Trophoblast cell (in vitro differentiated cells and primary cell): ENCODE measurements at regions not wholly inside any gene's neighbourhood (a gene's known extent, or its start where the extent isn't known, plus 50 kb on each side); places are given as distances from the start of the nearest gene placed in this dataset.

Experiments
- DNase-seq, 2 donors: peaks; one replicate each; pipeline ENCODE4 v3.0.0-alpha.2; 2016
- H2AFZ ChIP-seq: 2 replicates; pipeline ENCODE4 v1.6.1; 2013; ENCODE audit warnings: low read length, moderate library complexity, mild to moderate bottlenecking; ENCODE audit not compliant: insufficient read depth, poor library complexity
- H2AK5ac ChIP-seq: 2 replicates; pipeline ENCODE4 v1.6.1; 2013; ENCODE audit warnings: mild to moderate bottlenecking, low read length
- H2BK120ac ChIP-seq: 2 replicates; pipeline ENCODE4 v1.6.1; 2013; ENCODE audit warnings: low read length, mild to moderate bottlenecking, moderate library complexity; ENCODE audit not compliant: insufficient read depth, poor library complexity
- H2BK12ac ChIP-seq: 2 replicates; pipeline ENCODE4 v1.6.1; 2013; ENCODE audit warnings: mild to moderate bottlenecking, low read length, moderate library complexity
- H2BK5ac ChIP-seq: 2 replicates; pipeline ENCODE4 v1.6.1; 2013; ENCODE audit warnings: low read length, low read depth, moderate library complexity, mild to moderate bottlenecking; ENCODE audit not compliant: poor library complexity
- H3K14ac ChIP-seq: 2 replicates; pipeline ENCODE4 v1.6.1; 2013; ENCODE audit warnings: mild to moderate bottlenecking, low read length
- H3K18ac ChIP-seq: 2 replicates; pipeline ENCODE4 v1.6.1; 2013; ENCODE audit warnings: mild to moderate bottlenecking, low read length
- H3K23ac ChIP-seq: 2 replicates; pipeline ENCODE4 v1.6.1; 2013; ENCODE audit warnings: low read length
- H3K27ac ChIP-seq: 2 replicates; pipeline ENCODE4 v1.5.1; 2013; ENCODE audit warnings: low read depth, mild to moderate bottlenecking, inconsistent platforms, low read length, moderate library complexity
- H3K27me3 ChIP-seq: 2 replicates; pipeline ENCODE4 v1.6.1; 2013; ENCODE audit warnings: inconsistent platforms, mild to moderate bottlenecking, low read length, moderate library complexity; ENCODE audit not compliant: insufficient read depth
- H3K36me3 ChIP-seq, 2 experiments: 1 replicate in 1 of 2; 2 replicates in 1 of 2; pipeline ENCODE4 v1.6.1; 2013; ENCODE audit warnings: low read length in 2 of 2, mild to moderate bottlenecking in 2 of 2, moderate library complexity in 1 of 2; ENCODE audit not compliant: insufficient read depth in 2 of 2, control insufficient read depth in 1 of 2
- H3K4ac ChIP-seq: 2 replicates; pipeline ENCODE4 v1.6.1; 2013; ENCODE audit warnings: low read depth, mild to moderate bottlenecking, low read length, moderate library complexity
- H3K4me1 ChIP-seq, 2 experiments: 1 replicate in 1 of 2; 2 replicates in 1 of 2; pipeline ENCODE4 v1.6.1; 2013; ENCODE audit warnings: low read length in 2 of 2, mild to moderate bottlenecking in 2 of 2, moderate library complexity in 1 of 2; ENCODE audit not compliant: insufficient read depth in 2 of 2, control insufficient read depth in 1 of 2
- H3K4me2 ChIP-seq: 2 replicates; pipeline ENCODE4 v1.6.1; 2013; ENCODE audit warnings: inconsistent platforms, mild to moderate bottlenecking, low read length, moderate library complexity
- H3K4me3 ChIP-seq: 2 replicates; pipeline ENCODE4 v1.5.1; 2013; ENCODE audit warnings: mild to moderate bottlenecking, low read depth, low read length, inconsistent platforms
- H3K79me1 ChIP-seq: one replicate; pipeline ENCODE4 v1.6.1; 2013; ENCODE audit warnings: low read length
- H3K79me2 ChIP-seq: 2 replicates; pipeline ENCODE4 v1.6.1; 2013; ENCODE audit warnings: low read length, mild to moderate bottlenecking; ENCODE audit not compliant: control insufficient read depth, insufficient read depth, poor library complexity
- H3K9ac ChIP-seq: 2 replicates; pipeline ENCODE4 v1.6.1; 2013; ENCODE audit warnings: mild to moderate bottlenecking, low read length
- H3K9me3 ChIP-seq: 2 replicates; pipeline ENCODE4 v1.6.1; 2013; ENCODE audit warnings: low read depth, mild to moderate bottlenecking, control low read depth, inconsistent platforms, low read length; ENCODE audit not compliant: insufficient read depth
- H4K12ac ChIP-seq: 2 replicates; pipeline ENCODE4 v1.6.1; 2013; ENCODE audit warnings: low read depth, mild to moderate bottlenecking, low read length, moderate library complexity
- H4K8ac ChIP-seq: 2 replicates; pipeline ENCODE4 v1.6.1; 2013; ENCODE audit warnings: low read depth, mild to moderate bottlenecking, low read length, moderate library complexity
- H4K91ac ChIP-seq: one replicate; pipeline ENCODE4 v1.6.1; 2013; ENCODE audit warnings: low read depth, mild to moderate bottlenecking, low read length, moderate library complexity
- WGBS: extraction: QIAGEN DNeasy Blood & Tissue Kit; methylation state at CpG from one replicate; pipeline ENCODE4 v1.1.7; 2013; ENCODE audit warnings: missing lambda C conversion rate; ENCODE audit not compliant: insufficient read length, insufficient coverage; ENCODE audit errors: extremely low coverage; 5-methylcytosine and 5-hydroxymethylcytosine counted together

GRCh38 chr5:61245936-61246335 is 83.7 kb upstream of the SMIM15 start:
- Histone ChIP-seq H4K91ac (no peak overlapping the region), H3K9ac (no peak overlapping the region), H3K36me3 (no peaks in the 10 kb centered on the region), H3K79me1 (no peaks in the 10 kb centered on the region), H3K27me3 (no peaks in the 10 kb centered on the region), H2BK12ac (no peak overlapping the region), H3K4me3 (no peak overlapping the region), H3K4ac (no peak overlapping the region), H4K8ac (no peak overlapping the region), H2AFZ (no peak overlapping the region), H3K14ac (no peak overlapping the region), H3K27ac (no peak overlapping the region), H3K4me1 (no peaks in the 10 kb centered on the region), H2AK5ac (no peak overlapping the region), H3K9me3 (no peaks in the 10 kb centered on the region), H4K12ac (no peak overlapping the region), H3K79me2 (no peaks in the 10 kb centered on the region), H3K18ac (no peak overlapping the region), H2BK120ac (no peak overlapping the region), H3K4me2 (no peak overlapping the region), H3K23ac (no peak overlapping the region), H2BK5ac (no peak overlapping the region)
- no peak for DNase-seq
- WGBS: no CpG with 5 or more reads among the region's 9 CpGs

DNA sequence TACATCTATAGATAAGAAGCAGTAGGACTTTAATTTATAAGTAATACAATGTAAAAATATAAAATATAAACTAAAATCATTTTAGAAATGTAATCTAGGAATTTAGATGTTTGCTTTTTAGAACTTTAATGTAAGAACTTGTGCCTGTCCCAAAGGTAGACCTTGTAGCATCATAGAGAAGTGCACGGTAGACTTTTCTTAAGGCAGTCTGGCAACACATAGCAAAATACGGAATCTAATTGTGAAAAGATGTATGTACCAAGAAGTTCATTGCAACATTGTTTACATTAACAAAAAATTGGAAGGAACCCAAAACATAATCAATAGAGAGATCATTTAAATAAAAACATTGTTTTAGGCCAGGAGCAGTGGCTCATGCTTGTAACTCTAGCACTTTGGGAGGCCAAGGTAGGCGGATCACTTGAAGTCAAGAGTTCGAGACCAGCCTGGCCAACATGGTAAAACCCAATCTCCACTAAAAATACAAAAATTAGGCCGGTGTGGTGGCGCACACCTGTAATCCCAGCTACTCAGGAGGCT is 84.6 kb upstream of the SMIM15 start:
- Histone ChIP-seq H3K27ac (no peak overlapping the region), H3K79me2 (no peaks in the 10 kb centered on the region), H3K4me2 (no peak overlapping the region), H3K4me1 (no peaks in the 10 kb centered on the region), H3K9ac (no peak overlapping the region), H3K18ac (no peak overlapping the region), H2BK120ac (no peak overlapping the region), H2AK5ac (no peak overlapping the region), H4K91ac (no peak overlapping the region), H4K12ac (no peak overlapping the region), H3K36me3 (no peaks in the 10 kb centered on the region), H3K9me3 (no peaks in the 10 kb centered on the region), H4K8ac (no peak overlapping the region), H3K23ac (no peak overlapping the region), H3K4me3 (no peak overlapping the region), H2BK5ac (no peak overlapping the region), H3K14ac (no peak overlapping the region), H3K27me3 (no peaks in the 10 kb centered on the region), H3K79me1 (no peaks in the 10 kb centered on the region), H2BK12ac (no peak overlapping the region), H3K4ac (no peak overlapping the region), H2AFZ (no peak overlapping the region)
- no peak for DNase-seq
- WGBS: no CpG with 5 or more reads among the region's 6 CpGs

DNA sequence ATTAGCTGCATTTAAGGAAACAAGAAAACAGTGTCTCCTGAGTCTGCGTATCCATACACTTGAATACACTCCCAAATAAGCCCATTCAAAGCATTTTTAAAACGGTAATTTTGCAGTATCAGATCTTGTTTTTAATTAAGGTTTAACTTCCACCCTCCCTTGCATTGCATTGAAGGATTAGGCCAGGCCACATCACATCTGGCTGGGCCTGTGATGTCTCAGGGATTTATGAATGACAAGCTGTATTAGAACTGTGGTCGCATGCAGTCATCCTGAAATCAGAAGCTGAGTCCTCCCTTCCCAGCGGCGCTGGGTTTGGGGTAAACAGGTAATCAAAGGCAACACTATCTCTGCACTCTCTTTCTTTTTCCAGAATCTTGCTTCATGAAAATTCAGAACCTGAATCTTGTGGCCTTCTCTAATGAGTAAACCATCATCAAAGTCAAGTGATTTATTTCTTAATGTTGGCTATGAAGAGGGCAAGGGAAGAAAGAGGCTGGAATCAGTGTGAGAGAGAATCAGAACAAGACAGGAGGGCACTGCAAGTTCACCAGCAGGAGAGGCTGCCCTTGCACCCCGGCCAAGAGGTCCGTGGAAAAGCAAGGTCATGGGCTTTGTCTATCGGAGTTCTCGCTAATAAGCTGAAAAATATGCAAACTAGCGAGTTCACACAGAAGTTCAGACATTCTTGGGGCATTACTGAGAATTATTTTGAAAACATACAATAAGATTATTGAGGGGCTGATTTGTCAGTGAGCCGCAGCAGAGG is 80.0 kb upstream of the ZSWIM6 start:
- no peak overlapping the region for H4K12ac ChIP-seq
- no peaks in the 10 kb centered on the region for H3K79me2 ChIP-seq
- H3K4me2 ChIP-seq: no peak overlapping the region
- H3K27me3 ChIP-seq: no peaks in the 10 kb centered on the region
- H2AK5ac ChIP-seq: no peak overlapping the region
- no peak overlapping the region for H3K14ac ChIP-seq
- H3K9me3 ChIP-seq: no peaks in the 10 kb centered on the region
- no CpG with 5 or more reads among the region's 11 CpGs for WGBS
- no peak overlapping the region for H3K23ac ChIP-seq
- peaks cover 4 to 7% of the 10 kb centered on the region in 2 experiments for H3K4me1 ChIP-seq
- H3K4me3 ChIP-seq: no peak overlapping the region
- H3K27ac ChIP-seq: no peak overlapping the region
- no peak overlapping the region for H2AFZ ChIP-seq
- H2BK12ac ChIP-seq: no peak overlapping the region
- no peak overlapping the region for H2BK120ac ChIP-seq
- H3K36me3 ChIP-seq: no peaks in the 10 kb centered on the region
- peaks cover 6% of the 10 kb centered on the region for H3K79me1 ChIP-seq
- no peak overlapping the region for H4K8ac ChIP-seq
- no peak overlapping the region for H3K9ac ChIP-seq
- H2BK5ac ChIP-seq: no peak overlapping the region
- H3K18ac ChIP-seq: no peak overlapping the region
- H3K4ac ChIP-seq: no peak overlapping the region
- H4K91ac ChIP-seq: no peak overlapping the region
- DNase-seq: no peak

DNA sequence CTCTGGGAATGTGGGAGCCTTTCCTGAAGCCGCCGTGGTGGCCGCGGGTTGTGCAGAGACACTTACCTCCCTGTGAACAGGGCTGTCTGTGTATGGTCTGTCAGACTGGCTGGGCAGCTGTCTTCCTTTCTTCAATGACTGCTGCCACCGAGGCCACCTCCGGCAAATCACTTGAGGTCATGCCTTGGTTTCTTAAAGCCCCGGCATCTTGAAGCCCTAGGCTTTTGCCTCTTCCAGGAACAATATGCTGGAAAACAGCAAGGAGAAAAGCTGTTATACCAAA is 79.5 kb upstream of the ZSWIM6 start:
- H3K18ac ChIP-seq: no peak overlapping the region
- no peak overlapping the region for H3K9ac ChIP-seq
- H3K4me3 ChIP-seq: no peak overlapping the region
- H2AFZ ChIP-seq: no peak overlapping the region
- no peaks in the 10 kb centered on the region for H3K9me3 ChIP-seq
- H3K27ac ChIP-seq: no peak overlapping the region
- H3K14ac ChIP-seq: no peak overlapping the region
- no CpG with 5 or more reads among the region's 7 CpGs for WGBS
- H3K79me2 ChIP-seq: no peaks in the 10 kb centered on the region
- peaks cover 6% of the 10 kb centered on the region for H3K79me1 ChIP-seq
- DNase-seq: no peak
- no peak overlapping the region for H2BK120ac ChIP-seq
- no peaks in the 10 kb centered on the region for H3K36me3 ChIP-seq
- H3K4me1 ChIP-seq: peaks cover 4 to 7% of the 10 kb centered on the region in 2 experiments
- H2AK5ac ChIP-seq: no peak overlapping the region
- no peak overlapping the region for H2BK5ac ChIP-seq
- no peak overlapping the region for H3K4me2 ChIP-seq
- no peaks in the 10 kb centered on the region for H3K27me3 ChIP-seq
- H3K23ac ChIP-seq: no peak overlapping the region
- H4K12ac ChIP-seq: no peak overlapping the region
- H2BK12ac ChIP-seq: no peak overlapping the region
- H3K4ac ChIP-seq: no peak overlapping the region
- no peak overlapping the region for H4K91ac ChIP-seq
- no peak overlapping the region for H4K8ac ChIP-seq
